Frontal cortex (tissue), 3 donors: ENCODE measurements at regions not wholly inside any gene's neighbourhood (a gene's known extent, or its start where the extent isn't known, plus 50 kb on each side); places are given as distances from the start of the nearest gene placed in this dataset.

ENCODE experiments used
- DNase-seq, 2 donors: peaks; one replicate each; pipeline ENCODE4 v3.0.0; 2012; ENCODE audit warnings: low spot score in 2 of 2
- FAIRE-seq: peaks from 2 replicates; lab custom pipeline; 2012; peaks lifted over from hg19 to GRCh38; lab: Jason Lieb, UNC
- donor health status: control.
- donor health status: control.
- donor health status: control.

- DNase-seq (no peak), FAIRE-seq (no peak)
Observed at GRCh38 chr11:130780437-130780836, 135.8 kb downstream of the SNX19 start.

- DNase-seq (no peak), FAIRE-seq (no peak)
Observed at GRCh38 chr11:130781931-130782330, 134.3 kb downstream of the SNX19 start.

DNA sequence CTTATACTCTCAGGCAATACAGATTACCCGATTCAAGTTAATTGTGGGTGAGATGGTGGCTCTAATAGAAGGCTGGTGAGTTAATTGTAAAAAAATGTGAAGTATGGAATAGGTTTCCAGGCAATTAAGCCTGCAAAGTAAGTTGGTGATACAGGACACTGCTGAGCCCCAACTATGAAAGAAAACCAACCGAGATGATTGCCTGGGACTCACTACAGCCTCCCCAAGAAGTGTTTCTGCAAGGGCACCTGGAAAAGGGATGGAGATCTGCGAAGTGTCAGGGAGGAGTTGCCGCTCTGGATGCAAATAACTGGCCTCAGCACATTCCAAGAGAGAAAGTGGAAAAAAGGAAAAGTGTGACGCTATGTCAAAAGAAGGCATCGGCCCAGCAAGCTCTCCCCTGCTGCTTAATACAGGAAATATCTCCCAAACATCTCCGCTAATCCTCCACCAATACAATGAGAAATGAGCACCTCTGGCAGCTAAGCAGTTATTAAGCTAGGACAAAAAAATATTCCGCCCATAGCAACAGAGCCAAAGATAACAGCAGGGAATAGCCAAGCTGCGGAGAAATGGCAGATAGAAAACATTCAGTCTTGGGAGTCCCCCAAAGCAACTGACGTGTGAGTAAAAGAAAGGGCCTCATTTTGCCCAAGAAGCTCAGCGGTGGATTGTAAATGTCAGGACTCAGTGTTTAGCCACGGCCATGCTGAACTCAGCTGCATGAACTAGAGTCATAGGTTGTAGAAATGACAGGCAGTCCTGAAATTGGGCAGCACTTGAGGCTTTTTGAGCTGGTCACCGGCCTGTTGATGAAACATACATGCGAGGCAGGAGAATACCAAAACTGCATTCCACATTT, 133.7 kb downstream of the SNX19 start:
- FAIRE-seq: no peak
- DNase-seq: no peak

DNA sequence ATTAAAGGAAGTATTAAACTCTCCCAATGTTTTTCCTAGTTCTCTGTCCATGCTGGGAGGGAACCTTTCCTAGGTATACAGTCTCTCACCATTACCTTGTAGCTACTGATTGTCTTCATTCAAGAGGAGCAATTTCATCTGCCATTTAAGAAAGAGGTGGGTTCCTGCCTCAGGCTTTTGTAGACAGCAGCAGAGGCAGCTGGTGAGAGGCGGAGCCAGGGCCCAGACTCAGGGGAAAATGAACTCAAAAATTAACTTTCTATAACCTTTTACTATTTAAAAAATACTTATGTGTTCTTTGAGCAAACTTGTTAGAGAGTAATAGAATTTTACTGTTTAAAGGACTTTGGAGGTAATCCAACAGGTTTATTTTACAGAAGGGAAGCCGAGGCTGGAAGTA, 133.0 kb downstream of the SNX19 start:
- DNase-seq: no peak
- FAIRE-seq: no peak

- no peak for DNase-seq
- FAIRE-seq: no peak
Observed at GRCh38 chr11:130785380-130786116, 130.7 kb downstream of the SNX19 start.

DNA sequence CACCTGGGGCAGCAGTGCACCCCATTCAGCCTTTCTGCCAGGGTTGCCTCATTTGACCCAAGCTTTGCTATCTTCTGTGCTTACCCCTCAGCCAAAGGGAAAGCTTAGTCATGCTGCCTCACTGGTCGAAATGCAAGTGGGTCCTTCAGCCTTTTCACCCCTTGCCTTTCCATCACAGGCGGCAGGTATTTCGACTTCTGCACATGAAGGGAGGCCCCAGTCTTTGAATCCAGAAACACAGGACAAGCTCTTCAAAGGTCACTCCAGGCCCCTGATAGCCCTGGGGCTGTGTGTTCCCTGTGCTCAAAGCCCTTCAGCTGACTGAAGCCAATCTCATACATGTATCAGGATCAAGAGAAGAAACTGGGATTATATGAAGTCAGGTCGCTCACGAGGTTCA, 129.7 kb downstream of the SNX19 start:
- FAIRE-seq: no peak

GRCh38 chr11:130787092-130787616, 129.1 kb downstream of the SNX19 start:
- DNase-seq (no peak), FAIRE-seq (no peak)

More for the DNA sequence above, 129.7 kb downstream of the SNX19 start:
- DNase-seq: no peak

DNA sequence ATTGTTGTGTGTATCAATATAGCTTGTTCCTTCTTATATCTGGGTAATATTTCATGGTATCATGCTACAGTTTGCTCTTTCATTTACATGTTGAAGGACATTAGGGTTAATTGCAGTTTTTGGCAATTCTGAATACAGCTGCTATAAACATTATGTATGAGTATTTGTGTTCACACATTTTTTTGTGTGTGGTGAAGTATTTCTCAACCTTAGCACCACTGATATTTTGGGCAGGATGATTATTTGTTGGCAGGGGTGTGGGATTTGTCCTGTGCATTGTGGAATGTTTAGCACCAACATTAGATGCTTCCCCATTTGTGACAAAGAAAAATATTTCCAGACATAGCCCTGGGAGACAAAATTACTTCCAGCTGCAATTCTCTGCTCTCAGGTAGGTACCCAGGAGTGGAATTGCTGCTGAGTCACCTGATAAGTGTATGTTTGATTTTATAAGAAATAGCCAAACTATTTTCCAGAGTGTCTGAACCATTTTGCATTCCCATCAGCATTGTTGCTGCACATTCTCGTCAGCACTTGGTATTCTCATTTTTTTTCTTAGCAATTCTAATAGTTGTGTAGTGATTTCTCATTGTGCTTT, 128.2 kb downstream of the SNX19 start:
- DNase-seq (no peak), FAIRE-seq (no peak)

GRCh38 chr11:130789056-130789640, 127.1 kb downstream of the SNX19 start:
- no peak for DNase-seq
- FAIRE-seq: no peak

GRCh38 chr11:130790689-130791088, 125.6 kb downstream of the SNX19 start:
- DNase-seq: no peak
- no peak for FAIRE-seq

DNA sequence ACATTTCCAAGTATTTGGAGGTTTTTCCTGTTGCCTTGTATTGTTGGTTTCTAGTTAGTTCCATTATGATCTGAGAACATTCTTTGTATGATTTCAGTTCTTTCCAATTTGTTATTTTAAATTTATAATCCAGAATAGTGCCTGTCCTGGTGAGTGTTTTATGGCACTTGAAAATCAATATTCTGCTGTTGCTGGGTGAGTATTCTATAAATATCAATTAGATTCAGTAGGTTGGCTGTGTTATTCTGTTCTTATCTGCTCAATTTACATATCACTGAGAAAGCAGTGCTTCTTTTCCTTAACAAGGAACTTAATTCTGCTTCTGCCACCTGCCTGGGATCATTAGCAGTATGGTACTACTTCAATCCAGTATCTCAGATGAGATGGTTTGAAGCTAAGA, 123.5 kb downstream of the SNX19 start:
- FAIRE-seq (no peak), DNase-seq (no peak)

GRCh38 chr11:130796828-130797227, 119.5 kb downstream of the SNX19 start:
- no peak for FAIRE-seq
- DNase-seq: no peak

DNA sequence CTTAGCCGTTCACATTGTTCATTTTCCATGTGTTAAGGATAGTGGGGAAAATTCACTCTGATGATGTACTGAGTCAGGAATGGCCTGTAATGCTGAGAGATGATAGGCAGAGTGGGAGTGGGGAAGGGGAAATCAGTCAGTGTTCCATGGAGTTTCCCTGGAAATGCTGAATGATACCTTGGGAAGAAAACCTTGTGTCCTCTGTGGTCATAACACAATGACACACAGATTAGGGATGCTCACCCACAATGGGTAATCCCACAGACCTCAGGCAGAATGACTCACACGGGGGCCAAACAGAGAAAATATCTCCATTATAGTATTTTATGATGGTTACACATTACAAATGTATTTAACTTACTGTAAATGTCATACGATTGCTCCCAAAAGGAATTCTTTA, 118.0 kb downstream of the SNX19 start:
- FAIRE-seq: no peak
- DNase-seq: no peak

- DNase-seq (no peak), FAIRE-seq (no peak)
Observed at GRCh38 chr11:130798801-130799200, 117.5 kb downstream of the SNX19 start.

- no peak for DNase-seq
- no peak for FAIRE-seq
Observed at GRCh38 chr11:130801333-130802122, 114.8 kb downstream of the SNX19 start.

- no peak for DNase-seq
- no peak for FAIRE-seq
Observed at GRCh38 chr11:130802567-130802966, 113.7 kb downstream of the SNX19 start.

DNA sequence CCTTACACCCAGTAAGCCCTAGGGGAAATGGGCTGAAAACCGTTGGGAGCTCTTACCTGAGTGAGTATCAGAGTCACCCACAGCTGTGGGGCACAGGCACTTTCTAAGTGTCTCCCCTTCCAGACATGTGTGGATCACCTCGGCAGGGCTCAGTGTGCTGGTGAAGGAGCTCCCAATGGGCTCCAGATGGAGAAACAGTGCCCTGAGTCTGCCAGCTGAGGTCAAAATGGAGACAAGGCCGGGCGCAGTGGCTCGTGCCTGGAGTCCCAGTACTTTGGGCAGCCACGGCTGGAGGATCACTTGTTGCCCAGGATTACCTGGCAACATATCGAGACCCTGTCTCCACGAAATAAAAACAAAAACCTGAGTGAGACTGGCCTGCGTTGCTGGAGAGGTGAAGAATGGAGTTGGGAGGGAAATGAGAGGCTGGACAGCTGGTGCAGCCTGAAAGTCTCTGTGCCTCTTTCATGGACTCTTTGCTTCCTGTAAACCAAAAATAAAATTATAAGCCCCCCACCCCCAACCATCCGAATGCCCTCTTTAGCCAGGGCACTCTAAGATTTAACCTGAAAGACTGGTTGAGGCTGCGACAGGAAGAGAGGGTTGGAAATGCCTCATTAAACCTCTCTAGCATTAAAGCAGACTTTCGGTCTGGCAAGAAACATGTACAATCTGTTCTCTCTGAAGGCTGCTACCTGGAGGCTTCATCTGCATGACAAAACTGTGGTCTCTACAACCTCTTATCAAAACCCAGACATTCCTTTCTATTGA, 111.8 kb downstream of the SNX19 start:
- DNase-seq: no peak
- no peak for FAIRE-seq

- no peak for FAIRE-seq
Observed at GRCh38 chr11:130806746-130807145, 109.5 kb downstream of the SNX19 start.

DNA sequence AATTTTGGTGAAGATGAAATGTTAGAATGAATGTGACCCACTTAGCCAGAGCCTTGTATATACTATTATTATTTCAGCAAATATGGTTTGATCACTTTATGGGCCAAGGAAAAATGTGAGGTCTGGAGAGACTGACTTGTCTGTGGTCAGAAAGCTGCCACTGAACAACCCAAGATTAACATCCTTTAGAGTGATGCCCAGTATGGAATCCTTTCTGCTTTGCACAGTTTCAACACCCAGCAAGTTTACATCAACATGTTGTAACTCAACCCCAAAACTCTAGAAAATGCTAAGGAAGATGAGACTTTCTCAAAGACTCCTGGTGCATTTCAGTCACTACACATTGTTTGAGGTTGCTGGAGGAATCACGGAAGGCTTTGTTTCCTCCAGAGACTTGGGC, 107.7 kb downstream of the SNX19 start:
- no peak for FAIRE-seq
- DNase-seq: no peak

More at GRCh38 chr11:130806746-130807145, 109.5 kb downstream of the SNX19 start:
- DNase-seq: no peak
